HCT116 (cell line): ENCODE measurements at regions not wholly inside any gene's neighbourhood (a gene's known extent, or its start where the extent isn't known, plus 50 kb on each side); places are given as distances from the start of the nearest gene placed in this dataset.

Source experiments
- ATAC-seq: fragments of 200-7000 bp; cut with Tn5 transposase; 2 replicates; pipeline ENCODE4 v1.9.1; 2020; ENCODE audit warnings: mild to moderate bottlenecking, moderate library complexity
- BruUV-seq: library from RNA; stranded (reverse); fragments of 400-500 nt; replicated peaks from 2 replicates; lab custom pipeline; 2021; lab: Mats Ljungman, UMichigan
- CTCF ChIA-PET: fragments of 300-600 bp; sonication (Branson Sonifier 250); formaldehyde crosslinking; loops from one replicate; lab custom pipeline; 2021; ENCODE audit warnings: antibody characterized with exemption; lab: Charles Lee
- POLR2A ChIA-PET: fragments of 300-600, 350-600 bp; sonication (Branson Sonifier 250); formaldehyde crosslinking; loops from one replicate; lab custom pipeline; 2021; ENCODE audit warnings: antibody characterized with exemption; lab: Charles Lee
- RAD21 ChIA-PET, 2 experiments: fragments of 300-600 bp; sonication (Branson Sonifier 250); formaldehyde crosslinking; loops; one replicate each; lab custom pipeline; 2023; ENCODE audit warnings: low total read pairs in 2 of 2; ENCODE audit not compliant: uncharacterized antibody in 2 of 2, unreplicated experiment in 2 of 2, low non-redundant PET in 1 of 2; lab: Charles Lee
- DNase-seq: peaks from one replicate; pipeline ENCODE4 v3.0.0-alpha.2; 2010; ENCODE audit warnings: low read depth, low spot score
- H2AFZ ChIP-seq: fragments of 200-600 bp; shearing (Covaris generic), sonication (generic); 2 replicates; pipeline ENCODE4 v1.6.1; 2017; ENCODE audit warnings: low read depth, mixed run types, mixed read lengths, antibody characterized with exemption, low read length; ENCODE audit not compliant: poor library complexity, severe bottlenecking
- H3K27ac ChIP-seq: 2 replicates; pipeline ENCODE4 v1.5.1; 2012; ENCODE audit warnings: low read depth, low read length
- H3K27me3 ChIP-seq: fragments of 200-600 bp; sonication (generic); 2 replicates; pipeline ENCODE4 v1.6.1; 2016; ENCODE audit warnings: mixed run types, low read length, mixed read lengths; ENCODE audit not compliant: insufficient read depth
- H3K36me3 ChIP-seq, 2 experiments: fragments of 200-500 bp in 1 of 2; fragments of 200-600 bp in 1 of 2; sonication (Bioruptor generic) in 1 of 2; sonication (generic) in 1 of 2; 2 replicates each; pipeline versions ENCODE4 v1.5.1 to v1.6.1; 2014 to 2016; ENCODE audit warnings: low read length in 2 of 2, inconsistent platforms in 1 of 2, mixed read lengths in 1 of 2, mixed run types in 1 of 2; ENCODE audit not compliant: insufficient read depth in 2 of 2, control insufficient read depth in 1 of 2
- H3K4me1 ChIP-seq, 2 experiments: fragments of 200-600 bp in 1 of 2; sonication (generic) in 1 of 2; 2 replicates each; pipeline versions ENCODE4 v1.5.1 to v1.6.1; 2012 to 2017; ENCODE audit warnings: low read length in 2 of 2, inconsistent platforms in 1 of 2, mild to moderate bottlenecking in 1 of 2, mixed read lengths in 1 of 2, mixed run types in 1 of 2, moderate library complexity in 1 of 2; ENCODE audit not compliant: insufficient read depth in 2 of 2, control insufficient read depth in 1 of 2
- H3K4me2 ChIP-seq: fragments of 200-600 bp; sonication (generic); 2 replicates; pipeline ENCODE4 v1.6.1; 2017; ENCODE audit warnings: mixed run types, low read length, mixed read lengths
- H3K4me3 ChIP-seq, 2 experiments: fragments of 200-600 bp in 1 of 2; sonication (generic) in 1 of 2; replicated peaks in 1 of 2; 2 replicates each; pipeline ENCODE4 v1.5.1; 2011 to 2016; ENCODE audit warnings: low read length in 2 of 2, control low read depth in 1 of 2, low read depth in 1 of 2, mild to moderate bottlenecking in 1 of 2, mixed read lengths in 1 of 2, mixed run types in 1 of 2
- H3K79me2 ChIP-seq: fragments of 200-600 bp; sonication (generic); 2 replicates; pipeline ENCODE4 v1.6.1; 2017; ENCODE audit warnings: mild to moderate bottlenecking, mixed run types, low read length, moderate library complexity, mixed read lengths; ENCODE audit not compliant: insufficient read depth
- H3K9ac ChIP-seq: fragments of 200-600 bp; sonication (generic); 2 replicates; pipeline ENCODE4 v1.6.1; 2016; ENCODE audit warnings: low read length, mixed read lengths
- H3K9me2 ChIP-seq: fragments of 200-600 bp; sonication (generic), shearing (Covaris generic); 2 replicates; pipeline ENCODE4 v1.6.1; 2017; ENCODE audit warnings: mixed run types, mild to moderate bottlenecking, moderate library complexity; ENCODE audit not compliant: insufficient read depth
- H3K9me3 ChIP-seq, 2 experiments: fragments of 200-500 bp in 1 of 2; fragments of 200-600 bp in 1 of 2; sonication (Bioruptor generic) in 1 of 2; sonication (generic) in 1 of 2; 2 replicates each; pipeline ENCODE4 v1.6.1; 2014 to 2017; ENCODE audit warnings: low read length in 2 of 2, mixed read lengths in 2 of 2, inconsistent platforms in 1 of 2, low read depth in 1 of 2, mild to moderate bottlenecking in 1 of 2, mixed run types in 1 of 2, moderate library complexity in 1 of 2; ENCODE audit not compliant: control insufficient read depth in 1 of 2, insufficient read depth in 1 of 2
- H4K20me1 ChIP-seq: fragments of 200-600 bp; sonication (generic), shearing (Covaris generic); 2 replicates; pipeline ENCODE4 v1.6.1; 2017; ENCODE audit warnings: mixed run types, mild to moderate bottlenecking, moderate library complexity; ENCODE audit not compliant: insufficient read depth
- ATF3 ChIP-seq: IDR thresholded peaks from 2 replicates; pipeline ENCODE4 v1.6.1; 2012
- ELF1 ChIP-seq: IDR thresholded peaks from 2 replicates; pipeline ENCODE4 v1.6.1; 2012; ENCODE audit warnings: low read depth, borderline replicate concordance
- EZH2phosphoT487 ChIP-seq: fragments of 200-600 bp; IDR thresholded peaks from 2 replicates; pipeline ENCODE4 v1.6.1; 2018; ENCODE audit warnings: antibody characterized with exemption, borderline replicate concordance
- FOSL1 ChIP-seq: IDR thresholded peaks from 2 replicates; pipeline ENCODE4 v1.6.1; 2012; ENCODE audit warnings: low read depth
- JUND ChIP-seq: IDR thresholded peaks from 2 replicates; pipeline ENCODE4 v1.6.1; 2012
- RAD21 ChIP-seq: IDR thresholded peaks from 2 replicates; pipeline ENCODE4 v1.6.1; 2012; ENCODE audit warnings: low read depth, mild to moderate bottlenecking
- REST ChIP-seq: IDR thresholded peaks from 2 replicates; pipeline ENCODE4 v1.6.1; 2012; ENCODE audit warnings: low read depth
- SRF ChIP-seq: IDR thresholded peaks from 2 replicates; pipeline ENCODE4 v1.6.1; 2012; ENCODE audit warnings: low read depth
- TCF7L2 ChIP-seq: IDR thresholded peaks from 2 replicates; pipeline ENCODE4 v1.7.0; 2011; ENCODE audit warnings: borderline replicate concordance, inconsistent platforms; ENCODE audit not compliant: insufficient read depth, insufficient read length; ENCODE audit errors: extremely low read depth
- YY1 ChIP-seq: IDR thresholded peaks from 2 replicates; pipeline ENCODE4 v1.6.1; 2011; ENCODE audit warnings: low read length, low read depth, moderate library complexity, mild to moderate bottlenecking; ENCODE audit not compliant: insufficient replicate concordance; ENCODE audit errors: extremely low read depth
- ZBTB33 ChIP-seq: IDR thresholded peaks from 2 replicates; pipeline ENCODE4 v1.6.1; 2011; ENCODE audit warnings: mild to moderate bottlenecking, low read length, moderate library complexity; ENCODE audit not compliant: insufficient replicate concordance; ENCODE audit errors: extremely low read depth
- intact Hi-C: fragments of 100-400 bp; cut with micrococcal nuclease; formaldehyde crosslinking; loops from 2 replicates; pipeline ENCODE4 v1.10.0; 2022

GRCh38 chr21:35828161-35828560 lies 232.2 kb downstream of the SETD4 start:
- H2AFZ ChIP-seq = no peak overlapping the region
- H4K20me1 ChIP-seq = no peaks in the 10 kb centered on the region
- no peaks in the 10 kb centered on the region for H3K9me3 ChIP-seq
- DNase-seq (no peak), ATAC-seq (no peak; the same call in 1 of the 2 replicates)
- RAD21 ChIA-PET = interaction anchor here in 1 of 2 experiments (0.7 kb wide), 1 partner anchor 12 kb away, joined by 3 read pairs; no protein-coding TSS in a partner anchor
- no peaks in the 10 kb centered on the region for H3K79me2 ChIP-seq
- no peak overlapping the region for H3K4me3 ChIP-seq
- peaks cover 22 to 31% of the 10 kb centered on the region in 2 experiments for H3K4me1 ChIP-seq
- no peak overlapping the region for H3K9ac ChIP-seq
- no peaks in the 10 kb centered on the region for H3K36me3 ChIP-seq
- no peaks in the 10 kb centered on the region for H3K9me2 ChIP-seq
- no peak overlapping the region for H3K27ac ChIP-seq
- CTCF ChIA-PET = no interaction called here
- 0 out of 2 replicates have a peak overlapping the region, but pooled peaks have one; percentile 7 for H3K4me2 ChIP-seq
- H3K27me3 ChIP-seq = no peaks in the 10 kb centered on the region
- POLR2A ChIA-PET = no interaction called here
- intact Hi-C loops = no loop called here
- no peak for TF ChIP-seq TCF7L2
- no peak for TF ChIP-seq ZBTB33
- BruUV-seq = no TSS peak

GRCh38 chr21:35827004-35827403 lies 233.3 kb downstream of the SETD4 start:
- H3K9ac ChIP-seq = no peak overlapping the region
- H3K9me2 ChIP-seq = no peaks in the 10 kb centered on the region
- ChIA-PET RAD21 (no interaction called here), POLR2A (no interaction called here), CTCF (no interaction called here)
- H3K4me1 ChIP-seq = peaks cover 22 to 31% of the 10 kb centered on the region in 2 experiments
- no peaks in the 10 kb centered on the region for H3K36me3 ChIP-seq
- no peaks in the 10 kb centered on the region for H3K9me3 ChIP-seq
- DNase-seq = peak; percentile 23
- no peaks in the 10 kb centered on the region for H4K20me1 ChIP-seq
- intact Hi-C loops = no loop called here
- H2AFZ ChIP-seq = no peak overlapping the region
- no peak overlapping the region for H3K4me2 ChIP-seq
- no TSS peak for BruUV-seq
- H3K4me3 ChIP-seq = no peak overlapping the region
- ATAC-seq = peak; percentile 60
- H3K27me3 ChIP-seq = no peaks in the 10 kb centered on the region
- no peak overlapping the region for H3K27ac ChIP-seq
- no peaks in the 10 kb centered on the region for H3K79me2 ChIP-seq
- TF ChIP-seq FOSL1 (no peak), SRF (no peak), YY1 (no peak), ELF1 (no peak), ATF3 (no peak), RAD21 (no peak), TCF7L2 (no peak), EZH2phosphoT487 (no peak), REST (no peak), ZBTB33 (no peak), JUND (no peak)
